Activated T-cell treated with anti-CD3 and anti-CD28 coated beads, Interleukin-2, amount 50 U/mL, for 72 hours (primary cell): ENCODE measurements at regions not wholly inside any gene's neighbourhood (a gene's known extent, or its start where the extent isn't known, plus 50 kb on each side); places are given as distances from the start of the nearest gene placed in this dataset.
"Not testable (repeated sequence)": the region's sequence is repeated elsewhere in the genome, so short reads cannot be mapped to it uniquely, and the experiment has no call there.

Source experiments
- ATAC-seq, 2 donors: fragments of 150-1000 bp; cut with Tn5 transposase; replicated peaks in 1 of 2; 2 replicates each; pipeline ENCODE4 v1.10.0; 2021; ENCODE audit warnings: moderate library complexity in 2 of 2, mild to moderate bottlenecking in 1 of 2
- DNase-seq, 2 donors: peaks; one replicate each; pipeline ENCODE4 v3.0.0; 2021 to 2022; ENCODE audit warnings: mixed read lengths in 1 of 2
- H3K27ac Mint-ChIP-seq: one replicate; pipeline ENCODE4 v1.8.0; 2022; ENCODE audit warnings: mild to moderate bottlenecking, moderate library complexity, mixed read lengths
- H3K27me3 Mint-ChIP-seq: one replicate; pipeline ENCODE4 v1.8.0; 2022; ENCODE audit warnings: low read depth, mixed read lengths
- H3K36me3 Mint-ChIP-seq, 2 donors: one replicate each; pipeline ENCODE4 v1.8.0; 2022; ENCODE audit warnings: mixed read lengths in 2 of 2, mild to moderate bottlenecking in 1 of 2; ENCODE audit not compliant: insufficient read depth in 2 of 2
- H3K4me1 Mint-ChIP-seq: one replicate; pipeline ENCODE4 v1.8.0; 2022; ENCODE audit warnings: low read depth, mixed read lengths
- H3K4me3 Mint-ChIP-seq, 2 donors: one replicate each; pipeline ENCODE4 v1.8.0; 2022; ENCODE audit warnings: mild to moderate bottlenecking in 2 of 2, mixed read lengths in 2 of 2, moderate library complexity in 2 of 2
- H3K9me3 Mint-ChIP-seq, 2 donors: one replicate each; pipeline ENCODE4 v1.8.0; 2022; ENCODE audit warnings: mixed read lengths in 2 of 2

GRCh38 chr10:133785846-133786602 lies 159.4 kb upstream of the FRG2B start:
- H3K36me3 Mint-ChIP-seq, H3K9me3 Mint-ChIP-seq, H3K27me3 Mint-ChIP-seq, ATAC-seq, H3K4me1 Mint-ChIP-seq, H3K4me3 Mint-ChIP-seq, H3K27ac Mint-ChIP-seq: not testable (repeated sequence)
- DNase-seq: peak in 1 of 2 donors; percentile 0

DNA sequence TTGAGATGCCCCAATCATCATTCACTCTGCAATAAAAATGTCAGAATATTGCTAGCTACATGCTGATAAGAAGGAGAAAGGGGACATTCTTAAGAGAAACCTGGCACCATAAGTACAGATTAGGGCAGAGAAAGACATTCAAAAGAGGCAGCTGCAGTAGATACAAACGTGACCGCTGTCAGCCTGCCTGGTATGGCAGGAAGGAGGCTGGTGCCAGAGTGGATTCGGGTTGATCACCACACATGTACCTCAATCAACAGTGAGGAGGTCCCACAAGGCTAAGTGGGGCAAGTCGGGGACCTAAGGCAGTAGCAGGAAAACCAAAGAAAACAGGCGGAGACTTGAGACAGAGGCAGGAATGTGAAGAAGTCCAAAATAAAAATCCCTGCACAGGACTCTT lies 158.6 kb upstream of the FRG2B start:
- H3K4me3 Mint-ChIP-seq, H3K27ac Mint-ChIP-seq, DNase-seq, H3K36me3 Mint-ChIP-seq, H3K9me3 Mint-ChIP-seq, H3K4me1 Mint-ChIP-seq, H3K27me3 Mint-ChIP-seq, ATAC-seq: not testable (repeated sequence)

DNA sequence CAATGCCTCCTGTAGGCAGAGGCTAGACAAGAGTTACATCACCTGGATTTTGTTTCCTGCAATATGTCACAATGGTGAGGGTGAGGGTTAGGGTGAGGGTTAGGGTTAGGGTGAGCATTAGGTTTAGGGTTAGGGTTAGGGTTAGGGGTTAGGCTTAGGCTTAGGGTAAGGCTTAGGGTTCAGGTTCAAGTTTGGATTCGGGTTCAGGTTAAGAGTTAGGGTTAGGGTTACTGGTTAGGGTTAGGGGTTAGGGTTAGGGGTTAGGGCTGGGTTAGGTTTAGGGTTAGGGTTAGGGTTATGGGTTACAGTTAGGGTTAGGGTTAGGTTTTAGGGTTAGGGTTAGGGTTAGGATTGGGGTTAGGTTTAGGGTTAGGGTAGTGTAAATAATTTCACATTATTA lies 138.7 kb upstream of the FRG2B start:
- peaks cover 11% of the 10 kb centered on the region for H3K4me1 Mint-ChIP-seq
- H3K27ac Mint-ChIP-seq, H3K4me3 Mint-ChIP-seq, DNase-seq, H3K36me3 Mint-ChIP-seq, ATAC-seq, H3K9me3 Mint-ChIP-seq, H3K27me3 Mint-ChIP-seq: not testable (repeated sequence)

GRCh38 chr10:133764823-133765209 lies 138.2 kb upstream of the FRG2B start:
- peaks cover 11% of the 10 kb centered on the region for H3K4me1 Mint-ChIP-seq
- not testable (repeated sequence) for H3K27me3 Mint-ChIP-seq, H3K9me3 Mint-ChIP-seq, H3K4me3 Mint-ChIP-seq, DNase-seq, H3K27ac Mint-ChIP-seq, H3K36me3 Mint-ChIP-seq
- peak; percentile 49 to 53 for ATAC-seq

DNA sequence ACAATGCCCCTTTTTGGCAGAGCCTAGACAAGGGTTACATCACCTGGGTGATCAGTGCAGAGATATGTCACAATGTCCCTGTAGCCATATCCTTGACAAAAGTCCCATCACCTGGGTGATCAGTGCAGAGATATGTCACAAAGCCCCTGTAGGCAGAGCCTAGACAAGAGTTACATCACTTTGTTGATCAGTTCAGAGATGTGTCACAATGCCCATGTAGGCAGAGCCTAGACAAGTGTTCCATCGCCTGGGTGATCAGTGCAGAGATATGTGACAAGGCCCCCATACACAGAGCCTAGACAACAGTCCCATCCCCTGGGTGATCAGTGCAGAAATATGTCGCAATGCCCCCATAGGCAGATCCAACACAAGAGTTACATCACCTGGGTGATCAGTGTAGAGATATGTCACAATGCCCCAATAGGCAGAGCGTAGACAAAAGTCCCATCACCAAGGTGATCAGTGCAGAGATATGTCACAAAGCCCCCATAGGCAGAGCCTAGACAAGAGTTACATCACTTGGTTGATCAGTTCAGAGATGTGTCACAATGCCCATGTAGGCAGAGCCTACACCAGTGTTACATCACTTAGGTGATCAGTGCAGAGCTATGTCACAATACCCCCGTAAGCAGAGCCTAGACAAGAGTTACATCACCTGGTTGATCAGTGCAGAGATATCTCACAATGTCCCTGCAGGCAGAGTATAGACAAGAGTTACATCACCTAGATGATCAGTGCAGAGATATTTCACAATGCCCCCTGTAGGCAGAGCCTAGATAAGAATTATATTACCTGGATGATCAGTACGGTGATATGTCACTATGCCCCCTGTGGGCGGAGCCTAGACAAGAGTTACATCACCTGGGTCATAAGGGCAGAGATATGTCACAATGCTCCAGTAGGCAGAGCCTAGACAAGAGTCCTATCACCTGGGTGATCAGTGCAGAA lies 137.6 kb upstream of the FRG2B start:
- DNase-seq (peak; percentile 10 to 33), ATAC-seq (peak; percentile 57 to 67)
- not testable (repeated sequence) for H3K36me3 Mint-ChIP-seq, H3K27ac Mint-ChIP-seq, H3K4me3 Mint-ChIP-seq, H3K9me3 Mint-ChIP-seq, H3K27me3 Mint-ChIP-seq
- H3K4me1 Mint-ChIP-seq: peaks cover 11% of the 10 kb centered on the region

DNA sequence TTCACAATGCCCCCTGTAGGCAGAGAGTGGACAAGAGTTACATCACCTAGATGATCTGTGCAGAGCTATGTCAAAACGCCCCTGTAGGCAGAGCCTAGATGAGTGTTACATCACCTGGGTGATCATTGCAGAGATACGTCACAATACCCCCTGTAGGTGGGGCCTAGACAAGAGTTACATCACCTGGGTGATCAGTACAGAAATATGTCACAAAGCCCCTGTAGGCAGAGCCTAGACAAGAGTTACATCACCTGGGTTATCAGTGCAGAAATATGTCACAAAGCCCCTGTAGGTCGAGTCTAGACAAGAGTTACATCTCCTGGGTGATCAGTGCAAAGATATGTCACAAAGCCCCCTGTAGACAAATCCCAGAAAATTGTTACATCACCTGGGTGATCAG lies 136.6 kb upstream of the FRG2B start:
- peaks cover 11% of the 10 kb centered on the region for H3K4me1 Mint-ChIP-seq
- DNase-seq, H3K27me3 Mint-ChIP-seq, H3K9me3 Mint-ChIP-seq, H3K36me3 Mint-ChIP-seq, H3K27ac Mint-ChIP-seq, H3K4me3 Mint-ChIP-seq: not testable (repeated sequence)
- peak in 1 of 2 donors; percentile 30 for ATAC-seq

GRCh38 chr10:133753545-133753944 lies 127.0 kb upstream of the FRG2B start:
- not testable (repeated sequence) for H3K36me3 Mint-ChIP-seq, H3K4me1 Mint-ChIP-seq, H3K4me3 Mint-ChIP-seq, DNase-seq, H3K27ac Mint-ChIP-seq, H3K9me3 Mint-ChIP-seq, ATAC-seq, H3K27me3 Mint-ChIP-seq
